Stimulated activated CD4-positive, alpha-beta T cell treated with anti-CD3 and anti-CD28 coated beads, Interleukin-15, amount 100 ng/mL, for 1 hour (primary cell): ENCODE measurements at regions not wholly inside any gene's neighbourhood (a gene's known extent, or its start where the extent isn't known, plus 50 kb on each side); places are given as distances from the start of the nearest gene placed in this dataset.
"Not testable (repeated sequence)": the region's sequence is repeated elsewhere in the genome, so short reads cannot be mapped to it uniquely, and the experiment has no call there.

Experiments used
- DNase-seq, 2 donors: peaks; one replicate each; pipeline ENCODE4 v3.0.0-alpha.2; 2020; ENCODE audit warnings: low read depth in 1 of 2, low spot score in 1 of 2

GRCh38 chr2:14751581-14751980 is 119.1 kb downstream of the LRATD1 start:
- DNase-seq = no peak

GRCh38 chr2:14752295-14752694 is 119.8 kb downstream of the LRATD1 start:
- no peak for DNase-seq

DNA sequence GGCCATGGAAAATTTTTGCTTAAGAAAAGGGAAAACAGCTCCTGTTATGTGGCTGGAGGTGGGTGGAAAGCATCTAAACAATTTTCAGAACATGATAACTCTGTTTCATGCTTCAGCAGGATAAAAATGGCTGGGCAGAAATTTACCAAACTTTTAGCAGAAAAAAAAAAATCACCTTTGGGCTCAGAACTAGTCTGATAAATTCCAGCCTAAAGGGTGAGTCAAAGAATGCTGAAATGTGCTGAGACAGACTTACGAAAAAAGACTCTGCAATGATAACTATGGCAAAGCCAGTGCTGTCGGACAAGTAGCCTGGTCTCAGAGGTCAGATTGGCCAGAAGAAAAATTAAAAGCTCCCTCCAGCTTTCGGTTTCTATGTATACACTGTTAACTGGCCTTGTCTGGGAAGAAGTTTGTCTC is 123.6 kb downstream of the LRATD1 start:
- DNase-seq = no peak

DNA sequence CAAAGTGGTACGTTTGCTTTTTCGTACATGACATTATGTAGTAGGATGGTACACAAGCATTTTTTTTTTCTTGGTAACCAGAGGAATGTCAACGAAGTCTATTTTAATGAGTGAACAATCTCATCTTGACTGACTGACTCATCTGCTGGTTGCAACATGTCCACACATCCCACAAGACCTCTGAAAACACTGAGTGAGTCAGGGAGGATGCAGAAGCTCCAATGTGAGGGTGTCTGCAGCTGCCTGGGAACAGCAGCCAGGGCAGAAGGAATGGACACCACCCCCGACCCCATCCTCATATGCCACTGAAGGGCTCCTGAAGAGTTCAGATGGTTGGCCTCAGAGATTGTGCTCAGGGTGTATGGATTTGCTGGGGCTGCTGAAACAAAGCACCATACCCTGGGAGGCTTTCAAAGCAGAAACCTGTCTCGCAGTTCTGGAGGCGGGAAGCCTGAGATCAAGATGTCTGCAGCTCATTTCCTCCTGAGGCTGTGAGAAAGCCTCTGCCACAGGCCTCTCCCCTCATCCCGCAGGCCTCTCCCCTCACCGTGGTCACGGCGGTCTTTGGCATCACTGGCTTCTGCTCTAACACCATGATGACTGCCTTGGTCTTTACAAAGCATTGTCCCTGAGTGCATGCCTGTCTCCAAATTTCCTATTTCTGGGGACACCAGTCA is 124.6 kb downstream of the LRATD1 start:
- no peak for DNase-seq

GRCh38 chr2:14759082-14759481 is 126.6 kb downstream of the LRATD1 start:
- no peak for DNase-seq

GRCh38 chr2:14760169-14760568 is 127.7 kb downstream of the LRATD1 start:
- DNase-seq = no peak

DNA sequence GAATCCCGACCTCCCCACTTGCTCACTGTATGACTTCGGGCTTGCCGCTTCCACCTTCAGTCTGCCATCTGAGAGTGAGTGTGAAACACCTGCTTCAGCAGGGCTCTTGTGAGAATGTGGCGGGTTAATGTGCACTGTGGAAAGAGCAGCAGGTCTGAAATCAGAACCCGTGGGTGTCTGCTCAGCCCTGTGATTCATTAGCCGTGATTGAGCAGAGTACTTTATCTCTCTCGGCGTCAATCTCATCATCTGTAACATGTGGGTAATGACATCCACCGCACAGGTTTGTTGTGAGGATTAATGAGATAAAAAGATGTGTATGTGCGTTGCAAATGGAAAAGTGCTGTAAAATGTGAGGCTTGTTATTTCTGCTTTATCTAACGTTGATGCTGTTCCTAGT is 128.6 kb downstream of the LRATD1 start:
- no peak for DNase-seq

- DNase-seq = no peak
Measured at GRCh38 chr2:14773696-14774095, 141.2 kb downstream of the LRATD1 start.

GRCh38 chr2:14774436-14774968 is 142.0 kb downstream of the LRATD1 start:
- no peak for DNase-seq

GRCh38 chr2:14776216-14776615 is 143.7 kb downstream of the LRATD1 start:
- no peak for DNase-seq

GRCh38 chr2:14778015-14778414 is 145.5 kb downstream of the LRATD1 start:
- no peak for DNase-seq

- DNase-seq = no peak
Measured at GRCh38 chr2:14779252-14779651, 146.7 kb downstream of the LRATD1 start.

DNA sequence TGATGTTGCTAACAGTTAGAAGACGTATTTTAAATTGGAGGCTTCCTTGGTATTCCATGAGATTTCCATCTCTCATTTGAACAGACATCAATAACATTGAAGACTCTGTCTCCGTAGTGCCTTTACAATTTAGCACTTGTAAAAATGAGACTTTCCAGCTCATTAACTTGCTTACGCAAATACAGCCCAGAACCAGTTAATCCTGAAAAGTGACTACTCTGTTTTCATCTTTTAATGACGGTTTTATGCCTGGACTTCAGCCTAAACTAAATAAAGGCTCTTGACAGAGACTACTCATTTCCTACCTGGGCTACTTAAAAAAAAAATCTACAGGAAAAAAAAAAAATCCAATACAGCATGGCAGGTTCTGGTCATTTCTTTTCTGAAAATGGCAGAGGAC is 148.6 kb downstream of the LRATD1 start:
- DNase-seq = no peak

DNA sequence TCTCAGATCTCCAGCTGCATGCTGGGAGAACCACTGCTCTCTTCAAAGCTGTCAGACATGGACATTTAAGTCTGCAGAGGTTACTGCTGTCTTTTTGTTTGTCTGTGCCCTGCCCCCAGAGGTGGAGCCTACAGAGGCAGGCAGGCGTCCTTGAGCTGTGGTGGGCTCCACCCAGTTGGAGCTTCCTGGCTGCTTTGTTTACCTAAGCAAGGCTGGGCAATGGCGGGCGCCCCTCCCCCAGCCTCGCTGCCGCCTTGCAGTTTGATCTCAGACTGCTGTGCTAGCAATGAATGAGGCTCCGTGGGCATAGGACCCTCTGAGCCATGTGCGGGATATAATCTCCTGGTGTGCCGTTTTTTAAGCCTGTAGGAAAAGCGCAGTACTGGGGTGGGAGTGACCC is 156.3 kb downstream of the LRATD1 start:
- not testable (repeated sequence) for DNase-seq

DNA sequence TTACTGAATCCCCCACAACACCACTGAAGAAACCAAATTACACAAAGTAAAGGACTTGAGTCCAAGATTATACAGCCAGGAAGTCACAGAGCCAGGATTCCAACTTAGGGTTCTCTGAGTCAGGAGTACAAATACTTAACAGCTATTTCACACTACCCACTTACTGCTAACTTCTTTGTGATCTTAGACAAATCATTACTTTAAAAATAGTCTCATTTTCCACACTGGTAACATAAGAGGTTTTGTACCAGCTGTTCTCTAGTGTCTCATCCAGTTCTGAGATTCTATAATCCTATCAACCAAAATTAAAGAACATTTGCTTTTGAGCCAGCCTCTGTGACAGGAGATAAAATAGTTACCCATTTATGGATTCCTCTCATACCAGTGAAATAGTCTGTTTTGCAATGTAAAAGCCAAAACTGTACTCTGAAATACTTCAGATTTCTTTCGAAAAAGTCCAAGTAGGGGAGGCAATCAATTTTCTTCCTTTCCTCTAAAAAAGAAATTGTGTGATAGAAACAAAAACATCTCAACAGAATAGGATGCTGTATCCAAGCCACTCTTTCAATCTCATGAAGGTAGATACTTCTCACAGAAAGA is 157.6 kb downstream of the LRATD1 start:
- DNase-seq = no peak

DNA sequence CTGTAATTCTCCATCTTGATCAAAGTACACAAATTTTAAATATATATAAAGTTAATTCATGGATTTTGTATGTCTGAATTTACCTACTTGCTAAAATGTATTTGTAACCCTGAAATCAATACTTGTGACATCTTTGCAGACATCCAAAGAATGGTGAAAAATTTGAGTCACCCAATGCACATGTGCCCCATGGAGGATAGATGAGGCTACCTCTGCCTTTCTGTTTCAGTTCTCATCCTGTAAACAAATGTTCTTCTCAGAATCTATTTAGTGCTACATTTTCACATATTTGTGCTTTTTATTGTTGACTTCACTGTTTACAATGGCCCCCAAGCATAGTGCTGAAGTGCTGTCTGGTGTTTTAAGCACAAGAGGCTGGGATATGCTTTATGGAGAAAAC is 171.5 kb downstream of the LRATD1 start:
- DNase-seq = no peak

- no peak for DNase-seq
Measured at GRCh38 chr2:14804902-14805301, 172.4 kb downstream of the LRATD1 start.

DNA sequence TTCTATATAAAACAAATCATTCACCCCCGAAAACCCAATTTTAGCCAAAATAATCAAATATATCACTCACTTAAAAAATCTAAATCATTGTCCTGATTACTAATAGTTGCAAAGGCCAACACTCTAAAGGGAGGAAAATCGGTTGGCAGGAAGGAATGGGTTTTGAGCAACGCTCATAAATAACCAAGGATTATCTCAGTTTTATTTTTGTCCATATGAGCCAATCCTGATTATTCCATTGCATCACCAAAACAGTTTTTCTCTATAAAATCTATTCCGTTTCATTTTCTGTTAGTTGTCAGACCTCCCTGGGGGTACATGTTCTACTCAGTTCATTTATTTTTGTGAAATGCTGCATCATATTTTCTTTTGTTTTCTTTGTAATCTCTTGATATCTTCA is 174.1 kb downstream of the LRATD1 start:
- DNase-seq = no peak

DNA sequence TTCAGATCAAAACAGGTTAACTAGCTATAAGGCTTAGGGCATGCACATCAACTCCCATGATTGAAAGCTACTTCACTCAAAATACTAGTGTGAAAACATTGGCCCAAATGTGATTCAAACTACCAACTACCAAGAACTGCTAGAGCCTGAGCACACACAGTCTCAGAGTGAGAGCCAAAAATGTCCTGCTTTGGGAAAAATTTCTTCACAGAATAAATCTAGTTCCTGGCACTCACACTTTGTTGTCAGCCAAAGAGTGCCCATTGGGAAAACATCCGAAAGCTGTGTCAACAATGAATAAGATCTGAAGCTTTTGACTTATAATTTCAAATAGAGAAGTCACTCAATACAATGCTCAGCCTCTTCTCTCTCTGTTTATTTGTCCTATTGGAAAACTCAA is 182.7 kb downstream of the LRATD1 start:
- no peak for DNase-seq

- no peak for DNase-seq
Measured at GRCh38 chr2:14816069-14817060, 183.8 kb downstream of the LRATD1 start.

DNA sequence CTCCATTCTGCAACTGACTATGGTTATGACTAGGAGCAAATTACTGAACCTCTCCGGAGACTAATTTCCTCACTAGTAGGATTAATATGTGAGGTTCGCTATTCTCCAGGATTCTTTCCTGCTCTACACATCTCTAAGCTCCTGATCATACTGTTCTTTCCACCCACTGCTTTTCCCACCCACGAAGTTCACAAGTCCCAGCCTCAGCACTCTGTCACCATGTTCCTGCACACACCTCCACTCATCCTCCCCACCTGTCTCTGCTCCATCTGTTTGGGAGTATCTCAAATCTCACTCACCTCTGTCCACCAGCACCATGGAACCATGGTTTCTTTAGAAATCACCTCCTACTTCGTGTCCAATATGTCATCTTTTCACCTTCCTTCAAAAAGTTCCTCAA is 185.3 kb downstream of the LRATD1 start:
- no peak for DNase-seq

- DNase-seq = no peak
Measured at GRCh38 chr2:14826518-14826917, 194.0 kb downstream of the LRATD1 start.
